ENCODE measurements at regions not wholly inside any gene's neighbourhood (a gene's known extent, or its start where the extent isn't known, plus 50 kb on each side); places are given as distances from the start of the nearest gene placed in this dataset.
A peak's percentile ranks its signal among the peaks of the same experiment; 100 is the strongest.

DNA sequence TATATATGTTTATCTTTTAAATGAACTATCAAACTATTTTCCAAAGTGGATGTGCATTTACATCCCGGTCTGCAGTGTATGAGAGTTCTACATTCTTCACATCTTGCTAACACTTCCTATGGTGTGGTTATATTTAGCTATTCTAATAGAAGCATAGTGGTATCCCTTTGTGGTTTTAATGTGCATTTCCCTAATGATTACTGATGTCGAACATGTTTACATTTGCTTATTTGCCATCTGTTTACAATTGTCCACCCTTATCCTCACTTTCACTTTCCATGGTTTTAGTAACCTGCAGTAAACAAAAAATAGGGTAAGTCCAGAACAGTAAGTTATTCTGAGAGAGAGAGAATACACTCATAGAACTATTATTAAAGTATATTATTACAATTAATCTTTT lies 360.5 kb upstream of the NAALADL2 start:
- DNase-seq (ENCODE audit: low spot score in 2 of 2): no peak
- Histone ChIP-seq H3K36me3 (no peaks in the 10 kb centered on the region), H3K27ac (peak overlapping the region; percentile 14 to 40), H3K4me3 (peak overlapping the region in 1 of 2 donors; percentile 28), H3K27me3 (no peaks in the 10 kb centered on the region), H3K9me3 (no peaks in the 10 kb centered on the region), H3K4me1 (peaks cover 0 to 8% of the 10 kb centered on the region in 2 donors)
- intact Hi-C loops (cut with DNase I): loop anchor here (5.0 kb wide), 1 partner anchor 56 kb away; no protein-coding TSS in a partner anchor
- TF ChIP-seq, protein P1, sequence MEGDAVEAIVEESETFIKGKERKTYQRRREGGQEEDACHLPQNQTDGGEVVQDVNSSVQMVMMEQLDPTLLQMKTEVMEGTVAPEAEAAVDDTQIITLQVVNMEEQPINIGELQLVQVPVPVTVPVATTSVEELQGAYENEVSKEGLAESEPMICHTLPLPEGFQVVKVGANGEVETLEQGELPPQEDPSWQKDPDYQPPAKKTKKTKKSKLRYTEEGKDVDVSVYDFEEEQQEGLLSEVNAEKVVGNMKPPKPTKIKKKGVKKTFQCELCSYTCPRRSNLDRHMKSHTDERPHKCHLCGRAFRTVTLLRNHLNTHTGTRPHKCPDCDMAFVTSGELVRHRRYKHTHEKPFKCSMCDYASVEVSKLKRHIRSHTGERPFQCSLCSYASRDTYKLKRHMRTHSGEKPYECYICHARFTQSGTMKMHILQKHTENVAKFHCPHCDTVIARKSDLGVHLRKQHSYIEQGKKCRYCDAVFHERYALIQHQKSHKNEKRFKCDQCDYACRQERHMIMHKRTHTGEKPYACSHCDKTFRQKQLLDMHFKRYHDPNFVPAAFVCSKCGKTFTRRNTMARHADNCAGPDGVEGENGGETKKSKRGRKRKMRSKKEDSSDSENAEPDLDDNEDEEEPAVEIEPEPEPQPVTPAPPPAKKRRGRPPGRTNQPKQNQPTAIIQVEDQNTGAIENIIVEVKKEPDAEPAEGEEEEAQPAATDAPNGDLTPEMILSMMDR (IDR thresholded peaks at IDR 0.05): no peak

DNA sequence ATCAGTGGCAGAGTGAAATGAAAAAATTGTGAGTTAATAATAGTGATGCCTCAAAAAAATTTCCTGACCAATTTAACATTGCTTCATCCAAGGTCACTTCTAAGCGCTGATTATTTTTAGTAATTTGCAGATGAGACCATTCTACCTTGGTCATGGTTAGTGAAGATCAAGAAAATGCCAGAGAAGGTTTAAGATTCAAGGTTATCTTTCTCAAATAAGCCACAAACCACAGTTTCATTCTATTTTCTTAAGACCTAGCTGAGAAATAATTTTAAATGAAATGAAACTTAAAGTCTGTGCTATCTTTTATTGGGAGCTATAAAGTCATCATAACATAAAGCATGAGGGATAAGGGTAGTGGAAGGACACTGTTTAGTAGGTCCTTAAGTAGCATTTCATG lies 353.9 kb upstream of the NAALADL2 start:
- Histone ChIP-seq H3K9me3 (no peaks in the 10 kb centered on the region), H3K4me1 (no peaks in the 10 kb centered on the region), H3K4me3 (no peak overlapping the region), H3K36me3 (no peaks in the 10 kb centered on the region), H3K27me3 (no peaks in the 10 kb centered on the region), H3K27ac (no peak overlapping the region)
- TF ChIP-seq, protein P1 (IDR thresholded peaks at IDR 0.05): no peak
- intact Hi-C loops (cut with DNase I): no loop called here
- DNase-seq (ENCODE audit: low spot score in 2 of 2): no peak

DNA sequence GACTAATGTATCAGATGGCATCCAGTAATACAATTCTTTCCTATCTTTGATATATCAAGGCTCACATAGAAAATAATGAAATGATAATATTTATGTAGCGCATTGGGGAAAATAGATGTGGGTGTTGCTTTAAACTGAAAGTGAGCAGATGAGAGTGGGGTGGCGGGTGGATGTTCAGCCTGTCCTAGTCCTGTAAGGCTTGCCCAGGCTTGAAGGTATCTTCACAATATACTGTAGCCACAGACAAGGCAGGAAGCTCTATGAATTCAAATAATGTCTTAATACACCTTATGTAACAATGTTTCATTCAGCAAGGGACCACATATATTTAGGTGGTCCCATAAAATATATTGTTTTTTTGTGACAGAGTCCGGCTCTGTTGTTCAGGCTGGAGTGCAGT lies 334.9 kb upstream of the NAALADL2 start:
- DNase-seq (ENCODE audit: low spot score in 2 of 2): no peak
- Histone ChIP-seq H3K27ac (no peak overlapping the region), H3K4me1 (no peaks in the 10 kb centered on the region), H3K27me3 (no peaks in the 10 kb centered on the region), H3K36me3 (no peaks in the 10 kb centered on the region), H3K9me3 (no peaks in the 10 kb centered on the region), H3K4me3 (no peak overlapping the region)
- intact Hi-C loops (cut with DNase I): no loop called here
- TF ChIP-seq, protein P1 (IDR thresholded peaks at IDR 0.05): no peak

DNA sequence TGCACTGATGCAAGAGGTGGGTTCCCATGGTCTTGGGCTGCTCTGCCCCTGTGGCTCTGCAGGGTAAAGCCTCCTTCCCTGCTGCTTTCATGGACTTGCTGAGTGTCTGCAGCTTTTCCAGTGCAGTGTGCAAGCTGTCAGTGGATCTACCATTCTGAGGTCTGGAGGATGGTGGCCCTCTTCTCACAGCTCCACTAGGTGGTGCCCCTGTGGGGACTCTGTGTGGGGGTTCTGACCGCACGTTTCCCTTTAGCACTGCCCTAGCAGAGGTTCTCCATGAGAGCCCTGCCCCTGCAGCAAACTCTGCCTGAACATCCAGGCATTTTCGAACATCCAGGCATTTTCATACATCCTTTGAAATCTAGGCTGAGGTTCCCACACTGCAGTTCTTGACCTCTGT lies 329.8 kb upstream of the NAALADL2 start:
- no peak overlapping the region for H3K27ac ChIP-seq
- H3K4me1 ChIP-seq: no peaks in the 10 kb centered on the region
- DNase-seq (ENCODE audit: low spot score in 2 of 2): no peak
- no peaks in the 10 kb centered on the region for H3K9me3 ChIP-seq
- TF ChIP-seq, protein P1 (IDR thresholded peaks at IDR 0.05): no peak
- no peaks in the 10 kb centered on the region for H3K36me3 ChIP-seq
- H3K27me3 ChIP-seq: no peaks in the 10 kb centered on the region
- no peak overlapping the region for H3K4me3 ChIP-seq
- intact Hi-C loops (cut with DNase I): no loop called here

DNA sequence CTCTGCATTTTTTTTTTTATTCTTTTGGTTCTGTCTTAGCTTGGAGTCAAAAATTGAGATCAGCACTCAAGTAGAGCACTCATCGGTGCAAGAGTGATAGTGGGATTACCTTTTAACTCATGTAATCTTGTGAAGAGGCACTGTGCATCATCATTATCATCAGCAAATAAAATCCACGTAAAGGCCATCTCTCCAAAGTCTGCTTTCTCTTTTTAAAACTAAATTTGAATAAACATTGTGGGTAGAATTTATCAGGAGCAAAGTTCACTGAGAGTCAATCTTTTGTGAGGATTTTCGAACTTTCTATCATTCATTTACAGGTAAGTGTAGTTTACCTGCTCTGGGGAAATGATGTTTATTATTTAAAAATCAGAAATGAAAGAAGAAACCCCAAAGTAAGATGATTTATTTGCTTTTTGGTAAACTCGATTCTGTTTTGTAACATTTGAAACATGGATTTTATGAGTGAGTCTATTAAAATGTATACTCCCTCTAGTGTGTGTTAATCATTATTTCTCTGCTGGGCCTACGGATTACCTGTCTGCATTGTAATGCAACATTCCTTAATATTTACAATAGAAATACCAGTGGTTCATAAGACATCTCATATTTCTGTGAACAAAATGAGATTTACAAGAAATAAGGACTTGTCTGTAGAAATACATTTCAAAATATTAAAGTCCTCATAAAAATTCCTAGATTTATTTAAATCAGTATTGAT lies 327.7 kb upstream of the NAALADL2 start:
- intact Hi-C loops (cut with DNase I): no loop called here
- TF ChIP-seq, protein P1 (IDR thresholded peaks at IDR 0.05): no peak
- H3K27ac ChIP-seq: no peak overlapping the region

More for the DNA sequence above, 327.7 kb upstream of the NAALADL2 start:
- Histone ChIP-seq H3K4me3 (no peak overlapping the region), H3K4me1 (no peaks in the 10 kb centered on the region), H3K27me3 (no peaks in the 10 kb centered on the region), H3K9me3 (no peaks in the 10 kb centered on the region), H3K36me3 (no peaks in the 10 kb centered on the region)
- DNase-seq (ENCODE audit: low spot score in 2 of 2): no peak
